Omental fat pad (tissue), 3 donors: ENCODE measurements at regions not wholly inside any gene's neighbourhood (a gene's known extent, or its start where the extent isn't known, plus 50 kb on each side); places are given as distances from the start of the nearest gene placed in this dataset.
"Not testable (repeated sequence)": the region's sequence is repeated elsewhere in the genome, so short reads cannot be mapped to it uniquely, and the experiment has no call there.

Experiments
- ATAC-seq: fragments of 150-250 bp; one replicate; pipeline ENCODE4 v1.9.1; 2016; ENCODE audit warnings: mild to moderate bottlenecking, moderate library complexity; ENCODE audit not compliant: low FRiP score
- DNase-seq: peaks from one replicate; pipeline ENCODE4 v3.0.0-alpha.2; 2019; ENCODE audit warnings: low spot score
- TF ChIP-seq, protein P1 (sequence below), 3 donors: fragments of 450-650 bp; IDR thresholded peaks; one replicate each; pipeline ENCODE4 v1.5.1; 2016 to 2017; ENCODE audit warnings: antibody characterized with exemption in 3 of 3, mild to moderate bottlenecking in 3 of 3, moderate library complexity in 2 of 3

DNA sequence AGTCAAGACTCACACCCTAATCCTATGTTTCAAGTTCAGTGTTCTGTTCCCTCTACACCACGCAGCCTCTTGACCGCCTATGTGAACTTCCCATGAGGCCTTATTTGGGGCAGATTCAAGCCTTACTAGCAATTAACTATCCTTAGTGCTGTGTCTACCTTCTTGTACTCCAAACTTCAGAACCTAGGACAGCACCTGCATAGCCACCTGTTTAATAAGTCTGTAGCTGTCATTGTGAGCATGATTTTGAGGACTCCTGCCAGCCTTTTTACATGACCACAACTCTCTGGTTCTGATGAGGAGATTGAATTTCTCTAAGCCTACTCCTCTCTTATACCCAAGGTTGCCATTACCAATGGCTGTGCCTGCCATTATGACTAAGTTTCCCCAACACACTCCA is 50.8 kb upstream of the PCSK1 start:
- TF ChIP-seq, protein P1, sequence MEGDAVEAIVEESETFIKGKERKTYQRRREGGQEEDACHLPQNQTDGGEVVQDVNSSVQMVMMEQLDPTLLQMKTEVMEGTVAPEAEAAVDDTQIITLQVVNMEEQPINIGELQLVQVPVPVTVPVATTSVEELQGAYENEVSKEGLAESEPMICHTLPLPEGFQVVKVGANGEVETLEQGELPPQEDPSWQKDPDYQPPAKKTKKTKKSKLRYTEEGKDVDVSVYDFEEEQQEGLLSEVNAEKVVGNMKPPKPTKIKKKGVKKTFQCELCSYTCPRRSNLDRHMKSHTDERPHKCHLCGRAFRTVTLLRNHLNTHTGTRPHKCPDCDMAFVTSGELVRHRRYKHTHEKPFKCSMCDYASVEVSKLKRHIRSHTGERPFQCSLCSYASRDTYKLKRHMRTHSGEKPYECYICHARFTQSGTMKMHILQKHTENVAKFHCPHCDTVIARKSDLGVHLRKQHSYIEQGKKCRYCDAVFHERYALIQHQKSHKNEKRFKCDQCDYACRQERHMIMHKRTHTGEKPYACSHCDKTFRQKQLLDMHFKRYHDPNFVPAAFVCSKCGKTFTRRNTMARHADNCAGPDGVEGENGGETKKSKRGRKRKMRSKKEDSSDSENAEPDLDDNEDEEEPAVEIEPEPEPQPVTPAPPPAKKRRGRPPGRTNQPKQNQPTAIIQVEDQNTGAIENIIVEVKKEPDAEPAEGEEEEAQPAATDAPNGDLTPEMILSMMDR (IDR thresholded peaks at IDR 0.05): no peak
- ATAC-seq: no peak
- no peak for DNase-seq

- TF ChIP-seq, protein P1 (IDR thresholded peaks at IDR 0.05): no peak
- ATAC-seq (no peak), DNase-seq (no peak)
Observed at GRCh38 chr5:96487859-96488258, 54.8 kb upstream of the PCSK1 start.

DNA sequence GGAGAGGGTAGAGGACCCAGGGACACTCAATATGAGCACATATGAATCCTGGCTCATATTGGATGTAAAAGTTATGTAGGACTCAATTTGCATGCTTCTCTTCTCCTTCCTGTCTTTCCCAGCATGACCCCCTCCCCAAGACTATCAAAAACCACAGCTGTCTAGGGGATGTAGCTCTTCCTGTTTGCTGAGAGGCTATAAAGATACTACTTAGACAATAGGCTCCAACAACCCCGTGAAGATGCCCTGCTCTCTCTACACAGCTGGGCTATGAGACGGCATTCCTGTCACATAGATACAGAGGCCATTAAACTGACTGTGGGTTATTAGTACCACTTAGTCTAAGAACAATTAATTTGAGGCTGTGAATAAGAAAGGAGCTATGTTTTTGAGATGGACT is 56.5 kb upstream of the PCSK1 start:
- DNase-seq: no peak
- TF ChIP-seq, protein P1 (IDR thresholded peaks at IDR 0.05): no peak
- ATAC-seq: no peak

DNA sequence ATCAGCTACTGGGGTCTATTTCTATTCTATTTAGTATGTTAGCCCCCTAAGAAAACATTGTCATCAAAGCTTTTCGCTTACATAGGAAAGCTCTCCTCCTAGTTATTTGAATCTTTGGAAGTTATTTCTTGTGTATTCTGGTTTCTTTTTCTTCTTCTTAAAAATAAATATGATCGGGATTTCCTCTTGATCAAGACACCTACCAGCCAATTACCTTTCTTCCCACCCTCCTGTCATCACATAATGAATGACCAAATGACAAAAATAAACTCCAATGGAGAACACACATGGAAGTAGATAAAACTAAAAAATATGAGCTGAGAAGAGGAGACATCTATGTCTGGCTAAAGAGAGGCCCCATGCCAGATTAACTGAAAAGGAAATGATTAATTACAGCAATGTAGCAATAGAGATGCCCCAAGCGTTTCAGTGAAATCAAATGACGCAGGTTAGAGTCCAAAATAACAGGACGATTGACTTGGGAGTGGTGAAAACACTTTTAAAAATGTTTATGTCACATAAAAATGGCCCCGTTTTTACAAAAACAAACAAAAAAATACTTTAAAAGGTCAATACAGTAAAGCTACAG is 59.5 kb upstream of the PCSK1 start:
- TF ChIP-seq, protein P1 (IDR thresholded peaks at IDR 0.05): no peak
- ATAC-seq (no peak), DNase-seq (no peak)

DNA sequence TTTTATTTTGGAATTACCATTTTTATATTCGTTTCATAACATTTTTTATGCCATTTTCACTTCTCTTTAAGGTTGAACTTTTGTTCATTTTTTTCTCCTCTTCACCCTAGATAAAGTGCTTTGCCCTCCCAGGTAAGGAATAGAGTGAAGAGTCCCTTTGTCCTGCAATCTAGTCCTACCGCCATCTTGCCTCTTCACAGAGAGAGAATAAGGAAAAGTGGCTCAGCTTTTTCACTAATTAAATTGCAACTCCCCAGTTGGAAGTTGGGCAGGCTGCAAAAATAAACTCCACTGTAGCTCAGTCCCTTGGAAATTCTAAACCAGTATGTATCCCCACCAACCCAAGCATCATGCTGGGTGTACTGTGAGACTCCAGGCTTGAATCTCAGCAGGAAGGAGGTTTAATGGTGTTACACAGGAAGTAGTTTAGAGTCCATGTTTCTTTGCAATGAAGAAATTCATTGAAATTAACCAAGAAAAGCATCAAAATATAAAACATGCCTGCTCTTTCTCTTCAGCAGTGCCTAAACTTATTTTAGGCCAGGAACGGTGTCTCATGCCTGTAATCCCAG is 60.3 kb upstream of the PCSK1 start:
- TF ChIP-seq, protein P1 (IDR thresholded peaks at IDR 0.05): no peak
- DNase-seq: no peak
- ATAC-seq: no peak

DNA sequence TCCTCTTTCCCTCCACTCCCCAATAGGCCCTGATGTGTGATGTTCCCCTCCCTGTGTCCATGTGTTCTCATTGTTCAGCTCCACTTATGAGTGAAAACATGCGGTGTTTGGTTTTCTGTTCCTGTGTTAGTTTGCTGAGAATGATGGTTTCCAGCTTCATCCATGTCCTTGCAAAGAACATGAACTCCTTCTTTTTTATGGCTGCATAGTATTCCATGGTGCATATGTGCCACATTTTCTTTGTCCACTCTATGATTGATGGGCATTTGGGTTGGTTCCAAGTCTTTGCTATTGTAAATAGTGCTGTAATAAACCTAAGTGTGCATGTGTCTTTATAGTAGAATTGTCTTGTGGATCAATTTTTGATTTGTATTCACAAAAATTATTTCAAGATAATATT is 62.4 kb upstream of the PCSK1 start:
- not testable (repeated sequence) for DNase-seq, ATAC-seq

DNA sequence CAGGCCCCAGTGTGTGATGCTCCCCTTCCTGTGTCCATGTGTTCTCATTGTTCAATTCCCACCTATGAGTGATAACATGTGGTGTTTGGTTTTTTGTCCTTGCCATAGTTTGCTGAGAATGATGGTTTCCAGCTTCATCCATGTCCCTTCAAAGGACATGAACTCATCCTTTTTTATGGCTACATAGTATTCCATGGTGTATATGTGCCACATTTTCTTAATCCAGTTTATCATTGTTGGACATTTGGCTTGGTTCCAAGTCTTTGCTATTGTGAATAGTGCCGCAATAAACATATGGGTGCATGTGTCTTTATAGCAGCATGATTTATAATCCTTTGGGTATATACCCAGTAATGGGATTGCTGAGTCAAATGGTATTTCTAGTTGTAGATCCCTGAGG is 64.0 kb upstream of the PCSK1 start:
- ATAC-seq, DNase-seq: not testable (repeated sequence)

GRCh38 chr5:96499753-96500345 is 66.8 kb upstream of the PCSK1 start:
- no peak for ATAC-seq
- no peak for DNase-seq
- TF ChIP-seq, protein P1 (IDR thresholded peaks at IDR 0.05): no peak
